Vagina (tissue), 2 donors: ENCODE measurements at regions not wholly inside any gene's neighbourhood (a gene's known extent, or its start where the extent isn't known, plus 50 kb on each side); places are given as distances from the start of the nearest gene placed in this dataset.

Source experiments
- DNase-seq, 2 donors: peaks; one replicate each; pipeline ENCODE4 v3.0.0-alpha.2; 2017; ENCODE audit errors: extremely low spot score in 2 of 2
- H3K27ac ChIP-seq: fragments of 200-600 bp; sonication (generic); one replicate; pipeline ENCODE4 v1.5.1; 2019
- H3K27me3 ChIP-seq: fragments of 200-600 bp; sonication (generic); one replicate; pipeline ENCODE4 v1.5.1; 2019
- H3K36me3 ChIP-seq, 2 donors: fragments of 200-600 bp; sonication (generic); one replicate each; pipeline ENCODE4 v1.5.1; 2017 to 2019
- H3K4me1 ChIP-seq: fragments of 200-600 bp; sonication (generic); one replicate; pipeline ENCODE4 v1.5.1; 2019
- H3K4me3 ChIP-seq, 2 donors: fragments of 200-600 bp; sonication (generic); 1 replicate in 1 of 2; 2 replicates in 1 of 2; pipeline ENCODE4 v1.5.1; 2016 to 2019
- H3K9me3 ChIP-seq: fragments of 200-600 bp; sonication (generic); one replicate; pipeline ENCODE4 v1.5.1; 2019
- CTCF ChIP-seq, 3 experiments: fragments of 450-650 bp in 2 of 3; fragments of 200-600 bp in 1 of 3; sonication (generic) in 1 of 3; IDR thresholded peaks; one replicate each; pipeline ENCODE4 v1.5.1; 2017 to 2019; ENCODE audit warnings: antibody characterized with exemption in 3 of 3, mild to moderate bottlenecking in 2 of 3, moderate library complexity in 2 of 3
- POLR2A ChIP-seq, 2 donors: fragments of 450-650 bp; IDR thresholded peaks; one replicate each; pipeline ENCODE4 v1.6.1; 2017; ENCODE audit warnings: antibody characterized with exemption in 2 of 2, mild to moderate bottlenecking in 2 of 2, moderate library complexity in 2 of 2
- POLR2AphosphoS5 ChIP-seq, 2 donors: sonication (generic); formaldehyde crosslinking; IDR thresholded peaks; one replicate each; pipeline ENCODE4 v1.9.0; 2017; ENCODE audit warnings: antibody characterized with exemption in 2 of 2, mild to moderate bottlenecking in 2 of 2, low read depth in 1 of 2; ENCODE audit not compliant: insufficient read depth in 1 of 2
- intact Hi-C: fragments of 100-400 bp; cut with DNase I; formaldehyde crosslinking; loops from one replicate; pipeline ENCODE4 v1.15.1; 2023

- TF ChIP-seq POLR2A (IDR thresholded peaks at IDR 0.05) (no peak), POLR2AphosphoS5 (IDR thresholded peaks at IDR 0.05; ENCODE audit: insufficient read depth in 1 of 2, low read depth in 1 of 2) (no peak), CTCF (IDR thresholded peaks at IDR 0.05) (no peak)
- H3K27me3 ChIP-seq: no peaks in the 10 kb centered on the region
- no peaks in the 10 kb centered on the region for H3K4me1 ChIP-seq
- H3K9me3 ChIP-seq: no peaks in the 10 kb centered on the region
- H3K27ac ChIP-seq: no peak overlapping the region
- H3K4me3 ChIP-seq: no peak overlapping the region
- intact Hi-C loops: no loop called here
- DNase-seq: no peak
- H3K36me3 ChIP-seq: no peaks in the 10 kb centered on the region
Measured at GRCh38 chr10:108049668-108050067, 885.2 kb upstream of the SORCS1 start.

GRCh38 chr10:108048898-108049297, 884.4 kb upstream of the SORCS1 start:
- Histone ChIP-seq H3K4me3 (no peak overlapping the region), H3K36me3 (no peaks in the 10 kb centered on the region), H3K27ac (no peak overlapping the region), H3K9me3 (no peaks in the 10 kb centered on the region), H3K27me3 (no peaks in the 10 kb centered on the region), H3K4me1 (no peaks in the 10 kb centered on the region)
- intact Hi-C loops: no loop called here
- DNase-seq: no peak
- TF ChIP-seq POLR2AphosphoS5 (IDR thresholded peaks at IDR 0.05; ENCODE audit: insufficient read depth in 1 of 2, low read depth in 1 of 2) (no peak), CTCF (IDR thresholded peaks at IDR 0.05) (no peak), POLR2A (IDR thresholded peaks at IDR 0.05) (no peak)

- no peaks in the 10 kb centered on the region for H3K27me3 ChIP-seq
- H3K4me1 ChIP-seq: no peaks in the 10 kb centered on the region
- TF ChIP-seq POLR2AphosphoS5 (IDR thresholded peaks at IDR 0.05; ENCODE audit: insufficient read depth in 1 of 2, low read depth in 1 of 2) (no peak), CTCF (IDR thresholded peaks at IDR 0.05) (no peak), POLR2A (IDR thresholded peaks at IDR 0.05) (no peak)
- H3K4me3 ChIP-seq: no peak overlapping the region
- H3K9me3 ChIP-seq: no peaks in the 10 kb centered on the region
- intact Hi-C loops: no loop called here
- H3K36me3 ChIP-seq: no peaks in the 10 kb centered on the region
- no peak for DNase-seq
- no peak overlapping the region for H3K27ac ChIP-seq
Measured at GRCh38 chr10:108039821-108040584, 875.5 kb upstream of the SORCS1 start.

- H3K36me3 ChIP-seq: no peaks in the 10 kb centered on the region
- no peak overlapping the region for H3K4me3 ChIP-seq
- TF ChIP-seq POLR2A (IDR thresholded peaks at IDR 0.05) (no peak), POLR2AphosphoS5 (IDR thresholded peaks at IDR 0.05; ENCODE audit: insufficient read depth in 1 of 2, low read depth in 1 of 2) (no peak), CTCF (IDR thresholded peaks at IDR 0.05) (no peak)
- H3K4me1 ChIP-seq: no peaks in the 10 kb centered on the region
- no peaks in the 10 kb centered on the region for H3K27me3 ChIP-seq
- H3K27ac ChIP-seq: no peak overlapping the region
- intact Hi-C loops: no loop called here
- H3K9me3 ChIP-seq: no peaks in the 10 kb centered on the region
- no peak for DNase-seq
Measured at GRCh38 chr10:108037061-108037460, 872.6 kb upstream of the SORCS1 start.

- Histone ChIP-seq H3K9me3 (no peaks in the 10 kb centered on the region), H3K36me3 (no peaks in the 10 kb centered on the region), H3K27ac (no peak overlapping the region), H3K4me3 (no peak overlapping the region), H3K27me3 (no peaks in the 10 kb centered on the region), H3K4me1 (no peaks in the 10 kb centered on the region)
- no peak for DNase-seq
- TF ChIP-seq CTCF (IDR thresholded peaks at IDR 0.05): no peak
- no peak for TF ChIP-seq POLR2AphosphoS5 (IDR thresholded peaks at IDR 0.05; ENCODE audit: insufficient read depth in 1 of 2, low read depth in 1 of 2)
- TF ChIP-seq POLR2A (IDR thresholded peaks at IDR 0.05): no peak
- intact Hi-C loops: no loop called here
Measured at GRCh38 chr10:108036265-108036664, 871.8 kb upstream of the SORCS1 start.
